Small intestine (tissue), 7 donors: ENCODE measurements at regions not wholly inside any gene's neighbourhood (a gene's known extent, or its start where the extent isn't known, plus 50 kb on each side); places are given as distances from the start of the nearest gene placed in this dataset.
A peak's percentile ranks its signal among the peaks of the same experiment; 100 is the strongest.

Experiments
- DNase-seq, 2 donors: peaks; one replicate each; pipeline versions ENCODE4 v3.0.0 to v3.0.0-alpha.2; 2013
- FAIRE-seq: peaks from 2 replicates; lab custom pipeline; 2012; peaks lifted over from hg19 to GRCh38; lab: Jason Lieb, UNC
- H3K27ac ChIP-seq, 3 donors: one replicate each; pipeline ENCODE4 v1.5.1; 2013; ENCODE audit warnings: low read length in 2 of 3, mild to moderate bottlenecking in 2 of 3, control low read depth in 1 of 3, inconsistent platforms in 1 of 3, low read depth in 1 of 3, moderate library complexity in 1 of 3
- H3K27me3 ChIP-seq, 3 donors: one replicate each; pipeline ENCODE4 v1.6.1; 2013; ENCODE audit warnings: low read length in 3 of 3, inconsistent platforms in 1 of 3; ENCODE audit not compliant: control insufficient read depth in 3 of 3, insufficient read depth in 3 of 3
- H3K36me3 ChIP-seq, 3 donors: one replicate each; pipeline ENCODE4 v1.6.1; 2013; ENCODE audit warnings: low read length in 3 of 3, inconsistent platforms in 1 of 3, low read depth in 1 of 3, mild to moderate bottlenecking in 1 of 3, moderate library complexity in 1 of 3; ENCODE audit not compliant: control insufficient read depth in 3 of 3, insufficient read depth in 2 of 3
- H3K4me1 ChIP-seq, 3 donors: one replicate each; pipeline ENCODE4 v1.6.1; 2013; ENCODE audit warnings: low read length in 2 of 3, inconsistent platforms in 1 of 3, low read depth in 1 of 3, mild to moderate bottlenecking in 1 of 3, moderate library complexity in 1 of 3; ENCODE audit not compliant: control insufficient read depth in 3 of 3, insufficient read depth in 2 of 3
- H3K4me3 ChIP-seq, 3 donors: one replicate each; pipeline ENCODE4 v1.5.1; 2013; ENCODE audit warnings: low read length in 3 of 3, control low read depth in 1 of 3, inconsistent platforms in 1 of 3, low read depth in 1 of 3, mild to moderate bottlenecking in 1 of 3, moderate library complexity in 1 of 3
- H3K9me3 ChIP-seq, 2 donors: one replicate each; pipeline ENCODE4 v1.6.1; 2013; ENCODE audit warnings: low read depth in 1 of 2, low read length in 1 of 2; ENCODE audit not compliant: control insufficient read depth in 2 of 2, insufficient read depth in 1 of 2
- WGBS, 3 donors: extraction: QIAGEN DNeasy Blood & Tissue Kit; methylation state at CpG; one replicate each; pipeline ENCODE4 v1.1.7; 2013; 5-methylcytosine and 5-hydroxymethylcytosine counted together
- donor health status: healthy with polysubstance abuse.
- donor health status: control.
- donor health status: control.
- donor health status: Bipolar disorder and iron deficiency.
- donor health status: healthy.

DNA sequence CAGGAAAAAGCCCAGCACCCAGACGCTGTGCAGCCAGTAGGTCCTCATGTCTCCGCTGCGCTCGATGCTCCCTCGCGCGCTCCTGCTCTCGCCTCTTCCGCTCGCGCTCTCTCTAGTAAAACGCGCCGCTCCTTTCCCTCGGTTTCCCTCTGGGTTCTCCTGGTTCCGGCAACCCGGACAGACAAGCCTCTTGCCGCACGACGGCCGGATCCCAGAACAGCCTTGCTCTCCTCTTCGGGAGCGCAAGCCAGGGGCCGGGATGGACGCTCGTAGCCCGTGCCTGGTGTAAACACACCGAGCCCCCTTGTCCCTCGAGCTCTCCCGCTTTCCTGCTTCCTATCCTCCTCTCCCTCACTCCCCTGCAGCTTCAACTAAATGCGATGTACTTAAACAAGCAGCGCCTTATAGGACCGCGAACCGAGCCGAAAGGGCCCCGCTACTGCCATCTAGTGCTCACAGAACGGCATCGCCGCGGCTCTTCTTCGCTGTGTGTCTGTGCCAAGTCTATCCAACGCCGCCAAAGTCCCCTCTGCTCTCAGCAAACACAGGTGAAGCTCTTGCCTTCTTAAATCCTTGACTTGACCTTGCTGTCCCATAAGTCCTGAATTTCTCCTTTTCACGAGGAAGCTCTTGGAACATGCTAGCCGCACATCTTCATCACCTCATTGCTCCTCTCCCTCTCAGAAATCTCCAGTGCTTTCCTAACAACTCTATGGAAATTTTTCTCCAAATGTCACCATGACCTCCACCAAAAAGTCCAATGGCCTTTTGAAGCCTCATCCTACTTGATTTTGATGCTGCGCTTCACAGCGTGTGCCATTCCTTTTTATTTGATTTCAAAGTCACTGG, 1037.2 kb downstream of the IGSF11 start:
- FAIRE-seq (no peak), DNase-seq (peak; percentile 46 to 77)
- H3K4me1 ChIP-seq = peaks cover 0 to 4% (median 0%) of the 10 kb centered on the region in 3 donors
- peak overlapping the region in 1 of 3 donors; percentile 41 for H3K4me3 ChIP-seq
- 4 to 8% (median 6%) methylated on average over 48 of the region's 48 CpGs for WGBS, 3 donors
- no peaks in the 10 kb centered on the region for H3K36me3 ChIP-seq
- peaks cover 0 to 26% (median 0%) of the 10 kb centered on the region in 3 donors for H3K27me3 ChIP-seq
- H3K9me3 ChIP-seq = no peaks in the 10 kb centered on the region
- H3K27ac ChIP-seq = no peak overlapping the region

- DNase-seq (no peak), FAIRE-seq (no peak)
- 36 to 52% (median 46%) methylated on average over 4 of the region's 4 CpGs for WGBS, 3 donors
- Histone ChIP-seq H3K9me3 (no peaks in the 10 kb centered on the region), H3K27me3 (peaks cover 0 to 26% (median 0%) of the 10 kb centered on the region in 3 donors), H3K27ac (no peak overlapping the region), H3K36me3 (no peaks in the 10 kb centered on the region), H3K4me3 (no peak overlapping the region), H3K4me1 (peaks cover 0 to 4% (median 0%) of the 10 kb centered on the region in 3 donors)
Observed at GRCh38 chr3:117998071-117998470, 1036.6 kb downstream of the IGSF11 start.

GRCh38 chr3:118000219-118000618, 1034.4 kb downstream of the IGSF11 start:
- no peaks in the 10 kb centered on the region for H3K36me3 ChIP-seq
- peaks cover 0 to 19% (median 0%) of the 10 kb centered on the region in 3 donors for H3K27me3 ChIP-seq
- H3K9me3 ChIP-seq = no peaks in the 10 kb centered on the region
- peaks cover 0 to 4% (median 0%) of the 10 kb centered on the region in 3 donors for H3K4me1 ChIP-seq
- H3K27ac ChIP-seq = no peak overlapping the region
- DNase-seq (no peak), FAIRE-seq (no peak)
- H3K4me3 ChIP-seq = no peak overlapping the region
- WGBS, 3 donors = 29 to 49% (median 36%) methylated on average over 2 of the region's 2 CpGs

DNA sequence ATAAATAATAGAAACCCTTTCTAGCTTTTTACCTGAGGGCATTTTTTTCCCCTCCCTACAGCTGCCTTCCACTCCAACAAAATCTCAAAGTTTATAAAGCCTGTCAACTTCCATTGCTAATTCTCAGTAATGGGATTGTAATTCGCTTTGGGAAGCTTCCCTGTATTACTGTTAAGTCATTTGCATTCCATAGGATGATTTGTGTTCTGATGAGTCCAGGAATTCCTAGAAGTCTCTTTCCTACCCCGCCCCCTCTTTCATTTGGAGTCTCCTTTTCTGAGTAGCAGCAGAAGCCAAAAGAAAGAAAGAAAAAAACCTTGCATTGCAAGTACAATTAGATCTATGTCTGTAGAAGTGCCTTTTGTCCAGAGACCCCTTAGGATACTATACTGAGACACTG, 1033.3 kb downstream of the IGSF11 start:
- Histone ChIP-seq H3K4me1 (peaks cover 0 to 4% (median 0%) of the 10 kb centered on the region in 3 donors), H3K4me3 (no peak overlapping the region), H3K36me3 (no peaks in the 10 kb centered on the region), H3K27me3 (peaks cover 0 to 13% (median 0%) of the 10 kb centered on the region in 3 donors), H3K9me3 (no peaks in the 10 kb centered on the region), H3K27ac (no peak overlapping the region)
- WGBS, 3 donors = 27 to 31% (median 30%) methylated on average over 2 of the region's 2 CpGs
- DNase-seq = no peak
- FAIRE-seq = no peak

DNA sequence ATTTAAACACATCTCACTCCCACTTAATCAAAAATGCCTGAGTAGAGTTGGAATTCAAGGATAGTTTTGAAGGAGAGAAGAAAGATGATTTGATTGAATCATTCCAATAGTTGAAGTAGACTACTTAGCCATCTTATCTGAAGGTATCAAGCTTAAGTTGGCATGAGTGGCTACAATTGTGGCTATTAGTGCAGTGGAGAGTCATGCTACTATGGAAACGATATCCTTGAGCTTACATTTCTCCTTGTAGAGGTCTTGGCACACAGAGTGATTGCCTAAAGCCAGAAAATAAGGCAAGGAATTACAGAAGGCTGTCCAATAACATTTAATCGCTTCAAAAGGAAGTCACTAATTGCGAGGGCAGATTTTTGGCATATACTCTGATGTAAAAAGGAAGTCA, 1022.7 kb downstream of the IGSF11 start:
- H3K4me1 ChIP-seq = no peaks in the 10 kb centered on the region
- WGBS, 3 donors = 62 to 74% (median 69%) methylated on average over 3 of the region's 3 CpGs
- H3K27me3 ChIP-seq = no peaks in the 10 kb centered on the region
- FAIRE-seq (no peak), DNase-seq (no peak)
- no peaks in the 10 kb centered on the region for H3K36me3 ChIP-seq
- H3K27ac ChIP-seq = no peak overlapping the region
- H3K4me3 ChIP-seq = no peak overlapping the region
- H3K9me3 ChIP-seq = no peaks in the 10 kb centered on the region

DNA sequence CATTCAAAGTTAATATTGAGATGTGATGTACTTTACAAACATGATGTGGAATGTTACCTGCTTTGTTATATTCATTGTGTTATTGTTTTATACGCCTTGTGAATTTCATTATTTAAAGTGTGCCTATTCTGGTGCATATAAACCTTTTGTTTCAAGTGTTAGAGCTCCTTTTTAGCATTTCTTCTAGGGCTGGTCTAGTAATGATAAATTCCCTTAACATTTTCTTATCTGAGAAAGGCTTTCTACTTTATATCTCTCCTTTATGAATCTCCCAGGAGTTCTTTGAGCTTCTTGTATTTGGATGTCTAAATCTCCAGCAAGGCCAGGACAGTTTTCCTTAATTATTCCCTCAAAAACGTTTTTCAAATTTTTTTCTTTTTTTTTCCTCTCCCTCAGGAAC, 1005.6 kb downstream of the IGSF11 start:
- FAIRE-seq = no peak
- H3K27ac ChIP-seq = no peak overlapping the region
- H3K4me3 ChIP-seq = no peak overlapping the region
- H3K9me3 ChIP-seq = peaks cover 0 to 8% of the 10 kb centered on the region in 2 donors
- H3K27me3 ChIP-seq = no peaks in the 10 kb centered on the region
- DNase-seq = no peak
- WGBS, 3 donors = 39 to 50% (median 45%) methylated on average over 2 of the region's 2 CpGs
- H3K4me1 ChIP-seq = no peaks in the 10 kb centered on the region
- H3K36me3 ChIP-seq = no peaks in the 10 kb centered on the region

DNA sequence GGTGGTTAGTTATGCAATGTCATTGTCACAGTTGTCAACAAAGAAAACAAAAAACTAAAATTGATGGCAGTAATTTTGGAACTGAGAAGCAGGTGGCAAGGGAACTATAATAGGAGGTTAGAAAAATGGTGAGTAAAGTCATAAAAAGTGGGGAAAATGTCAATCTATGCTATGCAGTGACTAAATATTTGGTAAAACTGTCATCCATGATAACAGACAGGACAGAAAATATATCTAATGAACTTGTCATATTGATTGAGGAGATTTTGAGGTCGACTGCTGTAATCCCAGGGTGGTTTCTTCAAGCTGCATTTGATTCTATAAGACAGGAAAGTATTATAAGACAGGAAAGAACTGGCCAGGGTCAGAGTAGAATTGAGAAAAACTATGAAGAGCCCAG, 998.4 kb downstream of the IGSF11 start:
- 24 to 51% (median 26%) methylated on average over 1 of the region's 1 CpG for WGBS, 3 donors
- no peak for FAIRE-seq

DNA sequence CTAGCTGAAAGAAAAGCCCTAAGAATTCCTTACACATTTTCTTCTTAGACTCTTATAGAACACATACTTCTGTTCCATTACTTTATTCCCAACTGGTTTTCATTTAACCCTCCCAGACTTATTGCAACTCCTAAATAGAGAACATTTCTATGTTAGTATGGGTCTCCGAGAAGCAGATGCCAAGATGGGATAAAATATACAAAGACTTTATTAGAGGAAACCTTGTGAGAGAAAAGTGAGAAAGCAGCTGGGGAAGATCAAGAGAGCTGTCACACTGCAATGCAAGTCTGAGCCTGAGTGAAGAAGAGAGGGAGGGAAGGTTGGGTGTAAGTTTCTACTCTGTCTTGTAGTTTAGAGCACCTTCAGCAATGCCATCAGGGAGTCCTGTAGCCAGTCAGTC, 979.3 kb downstream of the IGSF11 start:
- FAIRE-seq = no peak
- WGBS, 3 donors = 0% methylated on average over 1 of the region's 1 CpG
- no peaks in the 10 kb centered on the region for H3K27me3 ChIP-seq

More for the DNA sequence above, 998.4 kb downstream of the IGSF11 start:
- H3K27me3 ChIP-seq = no peaks in the 10 kb centered on the region
- H3K27ac ChIP-seq = no peak overlapping the region
- H3K4me3 ChIP-seq = no peak overlapping the region
- no peaks in the 10 kb centered on the region for H3K4me1 ChIP-seq
- H3K9me3 ChIP-seq = peaks cover 0 to 14% of the 10 kb centered on the region in 2 donors
- DNase-seq = no peak
- H3K36me3 ChIP-seq = no peaks in the 10 kb centered on the region

More for the DNA sequence above, 979.3 kb downstream of the IGSF11 start:
- Histone ChIP-seq H3K4me3 (no peak overlapping the region), H3K27ac (no peak overlapping the region), H3K36me3 (no peaks in the 10 kb centered on the region), H3K4me1 (no peaks in the 10 kb centered on the region), H3K9me3 (no peaks in the 10 kb centered on the region)
- DNase-seq = no peak
